CD4-positive, alpha-beta T cell (primary cell): ENCODE measurements at regions not wholly inside any gene's neighbourhood (a gene's known extent, or its start where the extent isn't known, plus 50 kb on each side); places are given as distances from the start of the nearest gene placed in this dataset.

Experiments used
- ATAC-seq: fragments of 200-7000 bp; cut with Tn5 transposase; one replicate; pipeline ENCODE4 v1.10.0; 2022; ENCODE audit warnings: mild to moderate bottlenecking; ENCODE audit not compliant: poor library complexity
- CTCF ChIA-PET: fragments of 350-600 bp; sonication (Branson Sonifier 250); formaldehyde crosslinking; loops from one replicate; lab custom pipeline; 2021; ENCODE audit warnings: antibody characterized with exemption, inconsistent platforms; lab: Charles Lee
- POLR2A ChIA-PET: fragments of 350-600 bp; sonication (Branson Sonifier 250); formaldehyde crosslinking; loops from one replicate; lab custom pipeline; 2021; ENCODE audit warnings: antibody characterized with exemption, inconsistent platforms; lab: Charles Lee
- DNase-seq, 14 experiments: peaks; one replicate each; pipeline ENCODE4 v3.0.0-alpha.2; 2013 to 2020; ENCODE audit warnings: mixed read lengths in 2 of 14
- H3K27ac ChIP-seq, 2 donors: one replicate each; pipeline versions ENCODE4 v1.5.1 to v1.7.0; 2013; ENCODE audit warnings: low read length in 2 of 2, low read depth in 1 of 2, mild to moderate bottlenecking in 1 of 2
- H3K27me3 ChIP-seq, 2 experiments: 1 replicate in 1 of 2; 2 replicates in 1 of 2; pipeline versions ENCODE4 v1.6.1 to v1.7.0; 2013; ENCODE audit warnings: low read length in 2 of 2, control low read depth in 1 of 2, mild to moderate bottlenecking in 1 of 2, moderate library complexity in 1 of 2; ENCODE audit not compliant: insufficient read depth in 2 of 2, control insufficient read depth in 1 of 2
- H3K36me3 ChIP-seq: one replicate; pipeline ENCODE4 v1.6.1; 2013; ENCODE audit warnings: low read length, control low read depth; ENCODE audit not compliant: insufficient read depth
- H3K4me1 ChIP-seq: one replicate; pipeline ENCODE4 v1.6.1; 2013; ENCODE audit warnings: low read length, control low read depth; ENCODE audit not compliant: insufficient read depth
- H3K4me3 ChIP-seq: one replicate; pipeline ENCODE4 v1.5.1; 2013; ENCODE audit warnings: mild to moderate bottlenecking, low read length, moderate library complexity
- H3K9me3 ChIP-seq, 2 experiments: 1 replicate in 1 of 2; 2 replicates in 1 of 2; pipeline versions ENCODE4 v1.6.1 to v1.7.0; 2013; ENCODE audit warnings: low read length in 2 of 2, mild to moderate bottlenecking in 2 of 2, control low read depth in 1 of 2, moderate library complexity in 1 of 2; ENCODE audit not compliant: control insufficient read depth in 1 of 2, insufficient read depth in 1 of 2
- H3K27ac Mint-ChIP-seq: one replicate; pipeline ENCODE4 v1.8.0; 2020; ENCODE audit warnings: mixed read lengths
- H3K27me3 Mint-ChIP-seq: one replicate; pipeline ENCODE4 v1.8.0; 2021; ENCODE audit warnings: mixed read lengths
- H3K36me3 Mint-ChIP-seq: one replicate; pipeline ENCODE4 v1.8.0; 2021; ENCODE audit warnings: low read depth, mixed read lengths
- H3K4me1 Mint-ChIP-seq: one replicate; pipeline ENCODE4 v1.8.0; 2021; ENCODE audit warnings: low read depth, mixed read lengths
- H3K4me3 Mint-ChIP-seq: one replicate; pipeline ENCODE4 v1.8.0; 2020; ENCODE audit warnings: mild to moderate bottlenecking, mixed read lengths
- H3K9me3 Mint-ChIP-seq: one replicate; pipeline ENCODE4 v1.8.0; 2020; ENCODE audit warnings: mixed read lengths
- CTCF ChIP-seq: fragments of 200-600 bp; IDR thresholded peaks from one replicate; pipeline ENCODE4 v1.8.0; 2022; ENCODE audit warnings: antibody characterized with exemption, mild to moderate bottlenecking
- intact Hi-C, 2 experiments: fragments of 100-400 bp; cut with DNase I in 1 of 2; cut with micrococcal nuclease in 1 of 2; formaldehyde crosslinking; loops; one replicate each; pipeline versions ENCODE4 v1.15.1 to v1.9.0; 2023 to 2025; cut with DNase I, micrococcal nuclease

- Histone ChIP-seq H3K27ac (no peak overlapping the region), H3K27me3 (no peaks in the 10 kb centered on the region), H3K36me3 (no peaks in the 10 kb centered on the region), H3K4me1 (no peaks in the 10 kb centered on the region), H3K9me3 (no peaks in the 10 kb centered on the region), H3K4me3 (no peak overlapping the region)
- no peaks in the 10 kb centered on the region for H3K4me1 Mint-ChIP-seq
- CTCF ChIA-PET = no interaction called here
- POLR2A ChIA-PET = no interaction called here
- intact Hi-C loops = no loop called here
- TF ChIP-seq CTCF = no peak
- DNase-seq (no peak), ATAC-seq (no peak)
- no peak overlapping the region for H3K27ac Mint-ChIP-seq
- H3K27me3 Mint-ChIP-seq = peaks cover 6% of the 10 kb centered on the region
- peaks cover 4% of the 10 kb centered on the region for H3K9me3 Mint-ChIP-seq
- no peaks in the 10 kb centered on the region for H3K36me3 Mint-ChIP-seq
- no peak overlapping the region for H3K4me3 Mint-ChIP-seq
These were observed 418.6 kb upstream of the MAN1A1 start for GRCh38 chr6:119768201-119768600.

DNA sequence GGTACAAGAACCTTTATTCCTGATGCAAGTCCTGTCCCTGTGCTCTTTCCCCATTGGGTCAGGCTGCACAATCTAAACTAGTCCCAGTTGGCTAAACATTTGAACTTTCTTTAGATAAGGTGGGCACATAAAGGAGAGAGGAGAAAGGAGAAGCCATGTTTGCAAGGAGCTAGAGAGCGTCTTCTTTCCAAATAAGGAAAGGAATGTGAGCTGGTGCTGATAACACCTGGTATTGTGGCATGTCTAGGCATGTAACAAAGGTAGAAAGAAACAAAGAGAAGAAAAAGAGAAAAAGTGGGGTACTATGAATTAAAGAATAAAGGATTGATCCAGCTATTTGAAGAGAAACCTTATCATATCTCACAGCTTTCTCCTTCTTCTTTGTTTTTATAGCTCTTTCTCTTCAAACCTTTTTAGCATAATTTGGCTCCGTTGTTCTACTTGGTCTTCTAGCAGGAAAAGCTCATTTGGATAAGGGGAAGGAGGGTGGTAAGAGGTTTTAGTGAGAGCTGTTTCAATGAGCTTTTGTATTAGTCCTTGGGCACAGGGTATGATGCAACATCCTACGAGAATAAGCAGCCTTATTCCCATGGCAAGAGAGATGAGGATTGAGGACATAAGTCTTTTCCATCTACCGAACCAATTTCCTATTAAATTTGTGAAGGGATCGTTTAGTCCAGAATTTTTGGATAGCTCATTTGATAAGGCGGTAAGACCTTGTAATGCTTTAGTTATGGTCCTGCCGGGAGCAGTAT, 415.5 kb upstream of the MAN1A1 start:
- no peaks in the 10 kb centered on the region for H3K9me3 Mint-ChIP-seq
- no peak overlapping the region for H3K27ac ChIP-seq
- no peaks in the 10 kb centered on the region for H3K27me3 ChIP-seq
- peaks cover 6% of the 10 kb centered on the region for H3K27me3 Mint-ChIP-seq
- no peak overlapping the region for H3K27ac Mint-ChIP-seq
- H3K36me3 ChIP-seq = no peaks in the 10 kb centered on the region
- no peak for TF ChIP-seq CTCF
- no peaks in the 10 kb centered on the region for H3K9me3 ChIP-seq
- H3K4me3 Mint-ChIP-seq = no peak overlapping the region
- intact Hi-C loops = no loop called here
- no peak overlapping the region for H3K4me3 ChIP-seq
- H3K36me3 Mint-ChIP-seq = no peaks in the 10 kb centered on the region
- ChIA-PET POLR2A (no interaction called here), CTCF (no interaction called here)
- ATAC-seq = no peak
- no peaks in the 10 kb centered on the region for H3K4me1 ChIP-seq
- H3K4me1 Mint-ChIP-seq = no peaks in the 10 kb centered on the region
- no peak for DNase-seq

DNA sequence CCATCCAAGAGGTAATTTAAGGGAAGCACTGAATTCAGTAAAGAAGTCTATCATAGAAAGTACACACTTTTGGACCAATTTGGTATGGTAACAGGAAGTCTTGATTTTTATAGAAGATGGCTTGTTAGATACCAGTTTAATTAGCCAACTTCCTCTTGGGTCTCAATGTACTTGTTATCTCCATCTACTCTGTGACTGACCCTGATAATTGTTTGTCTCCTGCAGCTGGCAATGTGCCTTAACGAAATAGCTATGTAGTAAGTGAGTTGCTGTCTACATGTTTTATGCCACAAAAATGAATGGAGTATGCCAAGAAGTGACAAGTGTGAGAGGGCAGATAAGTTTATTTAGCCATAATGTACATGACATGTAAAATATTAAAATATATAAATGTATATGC, 410.5 kb upstream of the MAN1A1 start:
- no peaks in the 10 kb centered on the region for H3K36me3 ChIP-seq
- H3K27me3 ChIP-seq = no peaks in the 10 kb centered on the region
- H3K27ac ChIP-seq = no peak overlapping the region
- no peaks in the 10 kb centered on the region for H3K9me3 ChIP-seq
- no peak overlapping the region for H3K4me3 Mint-ChIP-seq
- DNase-seq (no peak), ATAC-seq (no peak)
- H3K27me3 Mint-ChIP-seq = no peaks in the 10 kb centered on the region
- ChIA-PET CTCF (no interaction called here), POLR2A (no interaction called here)
- no peaks in the 10 kb centered on the region for H3K4me1 Mint-ChIP-seq
- H3K4me1 ChIP-seq = no peaks in the 10 kb centered on the region
- TF ChIP-seq CTCF = no peak
- no peak overlapping the region for H3K27ac Mint-ChIP-seq
- intact Hi-C loops = no loop called here
- H3K9me3 Mint-ChIP-seq = no peaks in the 10 kb centered on the region
- no peak overlapping the region for H3K4me3 ChIP-seq
- no peaks in the 10 kb centered on the region for H3K36me3 Mint-ChIP-seq
